GM23338 (cell line): ENCODE measurements at regions not wholly inside any gene's neighbourhood (a gene's known extent, or its start where the extent isn't known, plus 50 kb on each side); places are given as distances from the start of the nearest gene placed in this dataset.

Experiments used
- ZNF331 ChIP-seq: fragments of 250-450 bp; sonication (Bioruptor Pico); IDR thresholded peaks from 2 replicates; pipeline ENCODE4 v1.5.0; 2020; ENCODE audit warnings: low read depth, mild to moderate bottlenecking, moderate library complexity
- TF ChIP-seq, protein P1 (sequence below), 2 experiments: fragments of 200-600 bp in 1 of 2; sonication (generic) in 1 of 2; conservative IDR thresholded peaks; 2 replicates each; pipeline versions ENCODE4 v1.5.1 to v1.6.1; 2016 to 2017; ENCODE audit warnings: antibody characterized with exemption in 2 of 2, low read depth in 2 of 2, mild to moderate bottlenecking in 2 of 2, moderate library complexity in 1 of 2

DNA sequence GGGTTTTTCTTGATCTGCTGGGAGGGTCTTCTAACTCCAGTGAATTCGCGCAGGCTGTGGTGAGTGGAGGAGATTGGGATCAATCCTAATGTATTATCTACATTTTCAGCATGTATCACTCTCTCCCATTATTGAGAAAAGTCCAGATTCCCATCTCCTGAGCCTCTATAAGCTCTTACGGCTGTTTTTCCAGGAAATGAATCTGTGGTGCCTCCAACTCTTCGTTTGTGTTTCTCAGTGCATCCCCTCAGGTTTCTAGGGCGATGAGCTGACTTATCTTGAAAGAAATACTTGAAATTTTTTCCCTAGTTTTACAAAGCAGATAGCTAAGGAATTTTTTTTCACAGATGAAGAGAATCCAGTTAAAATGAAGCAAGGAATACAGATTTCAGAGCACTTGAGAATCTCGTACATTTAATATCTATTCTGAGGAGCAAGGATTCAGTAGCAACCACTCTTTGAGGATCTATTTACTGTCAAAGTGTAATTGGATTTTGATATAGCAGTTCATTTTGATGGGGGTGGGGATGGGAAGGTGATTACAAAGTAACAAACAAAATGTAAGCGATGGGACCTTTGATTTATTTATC is 138.7 kb downstream of the BRMS1L start:
- TF ChIP-seq ZNF331 (CRISPR knock-in tag) = no peak
- TF ChIP-seq, protein P1, sequence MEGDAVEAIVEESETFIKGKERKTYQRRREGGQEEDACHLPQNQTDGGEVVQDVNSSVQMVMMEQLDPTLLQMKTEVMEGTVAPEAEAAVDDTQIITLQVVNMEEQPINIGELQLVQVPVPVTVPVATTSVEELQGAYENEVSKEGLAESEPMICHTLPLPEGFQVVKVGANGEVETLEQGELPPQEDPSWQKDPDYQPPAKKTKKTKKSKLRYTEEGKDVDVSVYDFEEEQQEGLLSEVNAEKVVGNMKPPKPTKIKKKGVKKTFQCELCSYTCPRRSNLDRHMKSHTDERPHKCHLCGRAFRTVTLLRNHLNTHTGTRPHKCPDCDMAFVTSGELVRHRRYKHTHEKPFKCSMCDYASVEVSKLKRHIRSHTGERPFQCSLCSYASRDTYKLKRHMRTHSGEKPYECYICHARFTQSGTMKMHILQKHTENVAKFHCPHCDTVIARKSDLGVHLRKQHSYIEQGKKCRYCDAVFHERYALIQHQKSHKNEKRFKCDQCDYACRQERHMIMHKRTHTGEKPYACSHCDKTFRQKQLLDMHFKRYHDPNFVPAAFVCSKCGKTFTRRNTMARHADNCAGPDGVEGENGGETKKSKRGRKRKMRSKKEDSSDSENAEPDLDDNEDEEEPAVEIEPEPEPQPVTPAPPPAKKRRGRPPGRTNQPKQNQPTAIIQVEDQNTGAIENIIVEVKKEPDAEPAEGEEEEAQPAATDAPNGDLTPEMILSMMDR (conservative IDR thresholded peaks at IDR 0.05; ENCODE audit: low read depth in 2 of 2) = no peak
